ENCODE measurements at regions not wholly inside any gene's neighbourhood (a gene's known extent, or its start where the extent isn't known, plus 50 kb on each side); places are given as distances from the start of the nearest gene placed in this dataset.

DNA sequence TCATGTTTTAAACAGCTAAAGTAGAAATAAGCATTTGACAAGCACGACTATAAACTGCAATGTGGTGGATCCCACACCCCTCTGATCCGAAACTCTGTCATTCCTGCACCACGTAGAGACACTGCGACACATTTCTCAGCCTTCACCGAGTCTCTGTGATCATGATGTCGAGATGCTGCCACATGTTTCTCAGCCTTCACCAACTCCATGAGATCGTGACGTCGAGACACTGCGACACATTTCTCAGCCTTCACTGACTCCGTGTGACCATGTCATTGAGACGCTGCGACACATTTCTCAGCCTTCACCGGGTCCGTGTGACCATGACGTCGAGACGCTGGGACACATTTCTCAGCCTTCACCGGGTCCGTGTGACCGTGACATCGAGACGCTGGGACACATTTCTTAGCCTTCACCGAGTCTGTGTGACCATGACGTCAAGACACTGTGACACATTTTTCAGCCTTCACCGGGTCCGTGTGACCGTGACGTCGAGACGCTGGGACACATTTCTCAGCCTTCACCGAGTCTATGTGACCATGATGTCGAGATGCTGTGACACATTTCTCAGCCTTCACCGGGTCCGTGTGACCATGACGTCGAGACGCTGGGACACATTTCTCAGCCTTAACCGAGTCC lies 143.0 kb downstream of the TTLL2 start (continued):
- TF ChIP-seq, protein P1, sequence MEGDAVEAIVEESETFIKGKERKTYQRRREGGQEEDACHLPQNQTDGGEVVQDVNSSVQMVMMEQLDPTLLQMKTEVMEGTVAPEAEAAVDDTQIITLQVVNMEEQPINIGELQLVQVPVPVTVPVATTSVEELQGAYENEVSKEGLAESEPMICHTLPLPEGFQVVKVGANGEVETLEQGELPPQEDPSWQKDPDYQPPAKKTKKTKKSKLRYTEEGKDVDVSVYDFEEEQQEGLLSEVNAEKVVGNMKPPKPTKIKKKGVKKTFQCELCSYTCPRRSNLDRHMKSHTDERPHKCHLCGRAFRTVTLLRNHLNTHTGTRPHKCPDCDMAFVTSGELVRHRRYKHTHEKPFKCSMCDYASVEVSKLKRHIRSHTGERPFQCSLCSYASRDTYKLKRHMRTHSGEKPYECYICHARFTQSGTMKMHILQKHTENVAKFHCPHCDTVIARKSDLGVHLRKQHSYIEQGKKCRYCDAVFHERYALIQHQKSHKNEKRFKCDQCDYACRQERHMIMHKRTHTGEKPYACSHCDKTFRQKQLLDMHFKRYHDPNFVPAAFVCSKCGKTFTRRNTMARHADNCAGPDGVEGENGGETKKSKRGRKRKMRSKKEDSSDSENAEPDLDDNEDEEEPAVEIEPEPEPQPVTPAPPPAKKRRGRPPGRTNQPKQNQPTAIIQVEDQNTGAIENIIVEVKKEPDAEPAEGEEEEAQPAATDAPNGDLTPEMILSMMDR (IDR thresholded peaks at IDR 0.05 in 2 of 3, conservative IDR thresholded peaks at IDR 0.05 in 1 of 3; ENCODE audit: insufficient read depth in 2 of 3, low read depth in 1 of 3, low read length in 3 of 3): no peak
- no peak for TF ChIP-seq ZNF551 (CRISPR knock-in tag; IDR thresholded peaks at IDR 0.05)
- TF ChIP-seq, protein P2, sequence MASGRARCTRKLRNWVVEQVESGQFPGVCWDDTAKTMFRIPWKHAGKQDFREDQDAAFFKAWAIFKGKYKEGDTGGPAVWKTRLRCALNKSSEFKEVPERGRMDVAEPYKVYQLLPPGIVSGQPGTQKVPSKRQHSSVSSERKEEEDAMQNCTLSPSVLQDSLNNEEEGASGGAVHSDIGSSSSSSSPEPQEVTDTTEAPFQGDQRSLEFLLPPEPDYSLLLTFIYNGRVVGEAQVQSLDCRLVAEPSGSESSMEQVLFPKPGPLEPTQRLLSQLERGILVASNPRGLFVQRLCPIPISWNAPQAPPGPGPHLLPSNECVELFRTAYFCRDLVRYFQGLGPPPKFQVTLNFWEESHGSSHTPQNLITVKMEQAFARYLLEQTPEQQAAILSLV (tag; IDR thresholded peaks at IDR 0.05): no peak
- no peak for TF ChIP-seq RHOXF2B (CRISPR knock-in tag; conservative IDR thresholded peaks at IDR 0.05)
- no peak for TF ChIP-seq ZNF184 (CRISPR knock-in tag; IDR thresholded peaks at IDR 0.05)
- no peak for TF ChIP-seq IFI16 (CRISPR knock-in tag; IDR thresholded peaks at IDR 0.05)
- TF ChIP-seq EWSR1 (IDR thresholded peaks at IDR 0.05; ENCODE audit: borderline replicate concordance, low read depth, partially characterized antibody): no peak
- no peak for TF ChIP-seq ARID1B (IDR thresholded peaks at IDR 0.05)
- no peak for TF ChIP-seq DACH1 (IDR thresholded peaks at IDR 0.05; ENCODE audit: partially characterized antibody)
- TF ChIP-seq, protein P3, sequence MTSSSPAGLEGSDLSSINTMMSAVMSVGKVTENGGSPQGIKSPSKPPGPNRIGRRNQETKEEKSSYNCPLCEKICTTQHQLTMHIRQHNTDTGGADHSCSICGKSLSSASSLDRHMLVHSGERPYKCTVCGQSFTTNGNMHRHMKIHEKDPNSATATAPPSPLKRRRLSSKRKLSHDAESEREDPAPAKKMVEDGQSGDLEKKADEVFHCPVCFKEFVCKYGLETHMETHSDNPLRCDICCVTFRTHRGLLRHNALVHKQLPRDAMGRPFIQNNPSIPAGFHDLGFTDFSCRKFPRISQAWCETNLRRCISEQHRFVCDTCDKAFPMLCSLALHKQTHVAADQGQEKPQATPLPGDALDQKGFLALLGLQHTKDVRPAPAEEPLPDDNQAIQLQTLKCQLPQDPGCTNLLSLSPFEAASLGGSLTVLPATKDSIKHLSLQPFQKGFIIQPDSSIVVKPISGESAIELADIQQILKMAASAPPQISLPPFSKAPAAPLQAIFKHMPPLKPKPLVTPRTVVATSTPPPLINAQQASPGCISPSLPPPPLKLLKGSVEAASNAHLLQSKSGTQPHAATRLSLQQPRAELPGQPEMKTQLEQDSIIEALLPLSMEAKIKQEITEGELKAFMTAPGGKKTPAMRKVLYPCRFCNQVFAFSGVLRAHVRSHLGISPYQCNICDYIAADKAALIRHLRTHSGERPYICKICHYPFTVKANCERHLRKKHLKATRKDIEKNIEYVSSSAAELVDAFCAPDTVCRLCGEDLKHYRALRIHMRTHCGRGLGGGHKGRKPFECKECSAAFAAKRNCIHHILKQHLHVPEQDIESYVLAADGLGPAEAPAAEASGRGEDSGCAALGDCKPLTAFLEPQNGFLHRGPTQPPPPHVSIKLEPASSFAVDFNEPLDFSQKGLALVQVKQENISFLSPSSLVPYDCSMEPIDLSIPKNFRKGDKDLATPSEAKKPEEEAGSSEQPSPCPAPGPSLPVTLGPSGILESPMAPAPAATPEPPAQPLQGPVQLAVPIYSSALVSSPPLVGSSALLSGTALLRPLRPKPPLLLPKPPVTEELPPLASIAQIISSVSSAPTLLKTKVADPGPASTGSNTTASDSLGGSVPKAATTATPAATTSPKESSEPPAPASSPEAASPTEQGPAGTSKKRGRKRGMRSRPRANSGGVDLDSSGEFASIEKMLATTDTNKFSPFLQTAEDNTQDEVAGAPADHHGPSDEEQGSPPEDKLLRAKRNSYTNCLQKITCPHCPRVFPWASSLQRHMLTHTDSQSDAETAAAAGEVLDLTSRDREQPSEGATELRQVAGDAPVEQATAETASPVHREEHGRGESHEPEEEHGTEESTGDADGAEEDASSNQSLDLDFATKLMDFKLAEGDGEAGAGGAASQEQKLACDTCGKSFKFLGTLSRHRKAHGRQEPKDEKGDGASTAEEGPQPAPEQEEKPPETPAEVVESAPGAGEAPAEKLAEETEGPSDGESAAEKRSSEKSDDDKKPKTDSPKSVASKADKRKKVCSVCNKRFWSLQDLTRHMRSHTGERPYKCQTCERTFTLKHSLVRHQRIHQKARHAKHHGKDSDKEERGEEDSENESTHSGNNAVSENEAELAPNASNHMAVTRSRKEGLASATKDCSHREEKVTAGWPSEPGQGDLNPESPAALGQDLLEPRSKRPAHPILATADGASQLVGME (CRISPR knock-in tag; IDR thresholded peaks at IDR 0.05): no peak
- no peak for TF ChIP-seq SUPT5H (IDR thresholded peaks at IDR 0.05)
- TF ChIP-seq, protein P4, sequence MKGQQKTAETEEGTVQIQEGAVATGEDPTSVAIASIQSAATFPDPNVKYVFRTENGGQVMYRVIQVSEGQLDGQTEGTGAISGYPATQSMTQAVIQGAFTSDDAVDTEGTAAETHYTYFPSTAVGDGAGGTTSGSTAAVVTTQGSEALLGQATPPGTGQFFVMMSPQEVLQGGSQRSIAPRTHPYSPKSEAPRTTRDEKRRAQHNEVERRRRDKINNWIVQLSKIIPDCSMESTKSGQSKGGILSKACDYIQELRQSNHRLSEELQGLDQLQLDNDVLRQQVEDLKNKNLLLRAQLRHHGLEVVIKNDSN (CRISPR knock-in tag; IDR thresholded peaks at IDR 0.05): peak; percentile 31
- TF ChIP-seq HDAC1 (IDR thresholded peaks at IDR 0.05): no peak
- TF ChIP-seq, protein P5, sequence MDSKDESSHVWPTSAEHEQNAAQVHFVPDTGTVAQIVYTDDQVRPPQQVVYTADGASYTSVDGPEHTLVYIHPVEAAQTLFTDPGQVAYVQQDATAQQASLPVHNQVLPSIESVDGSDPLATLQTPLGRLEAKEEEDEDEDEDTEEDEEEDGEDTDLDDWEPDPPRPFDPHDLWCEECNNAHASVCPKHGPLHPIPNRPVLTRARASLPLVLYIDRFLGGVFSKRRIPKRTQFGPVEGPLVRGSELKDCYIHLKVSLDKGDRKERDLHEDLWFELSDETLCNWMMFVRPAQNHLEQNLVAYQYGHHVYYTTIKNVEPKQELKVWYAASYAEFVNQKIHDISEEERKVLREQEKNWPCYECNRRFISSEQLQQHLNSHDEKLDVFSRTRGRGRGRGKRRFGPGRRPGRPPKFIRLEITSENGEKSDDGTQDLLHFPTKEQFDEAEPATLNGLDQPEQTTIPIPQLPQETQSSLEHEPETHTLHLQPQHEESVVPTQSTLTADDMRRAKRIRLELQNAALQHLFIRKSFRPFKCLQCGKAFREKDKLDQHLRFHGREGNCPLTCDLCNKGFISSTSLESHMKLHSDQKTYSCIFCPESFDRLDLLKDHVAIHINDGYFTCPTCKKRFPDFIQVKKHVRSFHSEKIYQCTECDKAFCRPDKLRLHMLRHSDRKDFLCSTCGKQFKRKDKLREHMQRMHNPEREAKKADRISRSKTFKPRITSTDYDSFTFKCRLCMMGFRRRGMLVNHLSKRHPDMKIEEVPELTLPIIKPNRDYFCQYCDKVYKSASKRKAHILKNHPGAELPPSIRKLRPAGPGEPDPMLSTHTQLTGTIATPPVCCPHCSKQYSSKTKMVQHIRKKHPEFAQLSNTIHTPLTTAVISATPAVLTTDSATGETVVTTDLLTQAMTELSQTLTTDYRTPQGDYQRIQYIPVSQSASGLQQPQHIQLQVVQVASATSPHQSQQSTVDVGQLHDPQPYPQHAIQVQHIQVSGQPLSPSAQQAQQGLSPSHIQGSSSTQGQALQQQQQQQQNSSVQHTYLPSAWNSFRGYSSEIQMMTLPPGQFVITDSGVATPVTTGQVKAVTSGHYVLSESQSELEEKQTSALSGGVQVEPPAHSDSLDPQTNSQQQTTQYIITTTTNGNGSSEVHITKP (IDR thresholded peaks at IDR 0.05; ENCODE audit: partially characterized antibody): no peak
- TF ChIP-seq ZNF41 (CRISPR knock-in tag; conservative IDR thresholded peaks at IDR 0.05): no peak
- peak; percentile 28; the same call in 1 of the 2 replicates for TF ChIP-seq HCFC1 (IDR thresholded peaks at IDR 0.05; ENCODE audit: low read depth, low read length)
